ENCODE measurements at regions not wholly inside any gene's neighbourhood (a gene's known extent, or its start where the extent isn't known, plus 50 kb on each side); places are given as distances from the start of the nearest gene placed in this dataset.

- TF ChIP-seq CTCF (IDR thresholded peaks at IDR 0.05; ENCODE audit: low read depth, low read length) = no peak
- no peak for DNase-seq (ENCODE audit: extremely low read depth, low read depth)
Measured at GRCh38 chr13:48885027-48885395, 90.7 kb upstream of the FNDC3A start.

- TF ChIP-seq CTCF (IDR thresholded peaks at IDR 0.05; ENCODE audit: low read depth, low read length) = no peak
- DNase-seq (ENCODE audit: extremely low read depth, low read depth) = no peak
Measured at GRCh38 chr13:48888613-48889012, 87.1 kb upstream of the FNDC3A start.

GRCh38 chr13:48890391-48890790 is 85.3 kb upstream of the FNDC3A start:
- no peak for DNase-seq (ENCODE audit: extremely low read depth, low read depth)
- no peak for TF ChIP-seq CTCF (IDR thresholded peaks at IDR 0.05; ENCODE audit: low read depth, low read length)

GRCh38 chr13:48891586-48891985 is 84.1 kb upstream of the FNDC3A start:
- DNase-seq (ENCODE audit: extremely low read depth, low read depth) = no peak
- no peak for TF ChIP-seq CTCF (IDR thresholded peaks at IDR 0.05; ENCODE audit: low read depth, low read length)

- TF ChIP-seq CTCF (IDR thresholded peaks at IDR 0.05; ENCODE audit: low read depth, low read length) = no peak
- no peak for DNase-seq (ENCODE audit: extremely low read depth, low read depth)
Measured at GRCh38 chr13:48892053-48892687, 83.5 kb upstream of the FNDC3A start.

- DNase-seq (ENCODE audit: extremely low read depth, low read depth) = no peak
- no peak for TF ChIP-seq CTCF (IDR thresholded peaks at IDR 0.05; ENCODE audit: low read depth, low read length)
Measured at GRCh38 chr13:48892688-48893075, 83.0 kb upstream of the FNDC3A start.

- DNase-seq (ENCODE audit: extremely low read depth, low read depth) = no peak
- TF ChIP-seq CTCF (IDR thresholded peaks at IDR 0.05; ENCODE audit: low read depth, low read length) = no peak
Measured at GRCh38 chr13:48896312-48896711, 79.4 kb upstream of the FNDC3A start.

Measured in AG09319 (cell line).